IPS DF 4.7 (cell line): ENCODE measurements at regions not wholly inside any gene's neighbourhood (a gene's known extent, or its start where the extent isn't known, plus 50 kb on each side); places are given as distances from the start of the nearest gene placed in this dataset.
A peak's percentile ranks its signal among the peaks of the same experiment; 100 is the strongest.

Source experiments
- DNase-seq: peaks from one replicate; pipeline ENCODE4 v3.0.0-alpha.2; 2013; ENCODE audit warnings: low spot score; ENCODE audit errors: extremely low read depth

GRCh38 chr15:92224843-92225242, 168.8 kb upstream of the ST8SIA2 start:
- no peak for DNase-seq

DNA sequence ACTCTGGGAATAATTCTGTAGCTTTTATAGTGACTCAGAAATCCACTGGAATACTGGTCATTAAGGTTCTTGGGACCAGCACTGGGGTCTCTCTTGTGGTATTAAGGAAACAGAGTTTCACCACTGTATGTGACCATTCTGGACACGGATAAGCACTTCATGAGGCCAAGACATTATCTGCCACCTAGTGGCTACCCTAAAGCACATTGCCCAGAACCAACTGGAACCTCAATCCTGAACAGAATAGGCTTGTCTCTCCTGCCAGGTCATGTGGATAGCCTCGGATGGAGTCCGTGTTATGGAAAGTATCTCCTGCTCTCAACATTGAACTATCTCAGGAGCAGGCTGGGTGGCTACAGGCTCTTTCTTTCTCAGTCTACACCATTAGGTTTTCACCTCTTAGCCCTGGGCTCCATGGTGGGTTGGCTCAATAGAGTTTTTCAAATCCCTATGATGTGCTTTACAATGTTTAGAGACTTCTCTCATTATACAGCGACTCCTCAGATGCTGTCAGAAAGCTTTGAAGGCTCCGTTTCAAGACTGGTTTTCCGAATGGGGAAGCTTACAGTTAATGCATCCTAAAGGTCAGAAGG, 167.6 kb upstream of the ST8SIA2 start:
- peak; percentile 25 for DNase-seq

- DNase-seq: no peak
Measured at GRCh38 chr15:92228830-92229229, 164.9 kb upstream of the ST8SIA2 start.

GRCh38 chr15:92231461-92231860, 162.2 kb upstream of the ST8SIA2 start:
- no peak for DNase-seq

DNA sequence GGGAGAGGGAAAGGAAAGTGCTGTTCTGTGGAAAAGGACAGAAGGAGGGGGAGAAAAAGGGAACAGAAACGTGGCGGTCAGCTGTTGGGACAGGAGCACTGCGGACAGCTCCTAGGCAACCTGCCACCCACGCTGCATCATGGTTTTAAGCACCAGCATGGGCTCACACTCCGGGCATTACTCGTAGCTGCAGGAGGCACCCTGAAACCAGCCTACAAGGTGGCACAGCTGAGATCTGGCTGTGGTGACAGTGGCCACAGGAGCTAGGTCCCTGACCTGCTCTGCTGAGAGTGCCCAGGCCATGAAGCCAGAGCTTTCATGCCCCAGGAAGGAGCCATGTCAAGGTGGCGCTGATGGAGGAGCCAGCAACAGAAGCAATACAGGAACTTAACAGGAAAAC, 161.4 kb upstream of the ST8SIA2 start:
- no peak for DNase-seq

GRCh38 chr15:92232876-92233275, 160.8 kb upstream of the ST8SIA2 start:
- no peak for DNase-seq

DNA sequence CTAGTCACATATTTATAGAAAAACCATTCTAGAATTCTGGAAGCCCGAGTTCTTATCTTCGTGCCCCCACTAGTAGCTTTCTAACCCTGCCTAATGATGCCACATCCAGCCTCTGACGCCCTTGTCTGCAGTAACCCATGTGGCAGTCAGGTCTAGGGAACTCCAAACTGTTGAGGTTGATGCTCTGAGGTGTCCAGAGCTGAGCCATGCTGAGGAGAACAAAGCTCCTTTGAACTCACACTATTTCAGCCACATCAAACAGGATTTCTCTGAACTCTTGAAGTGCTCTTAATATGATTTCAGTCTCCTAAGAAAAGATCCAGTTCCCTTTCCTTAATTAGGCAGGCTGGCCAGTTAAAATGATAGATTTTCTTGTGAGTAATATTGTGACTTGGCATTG, 150.5 kb upstream of the ST8SIA2 start:
- no peak for DNase-seq

GRCh38 chr15:92244703-92245102, 149.0 kb upstream of the ST8SIA2 start:
- no peak for DNase-seq

DNA sequence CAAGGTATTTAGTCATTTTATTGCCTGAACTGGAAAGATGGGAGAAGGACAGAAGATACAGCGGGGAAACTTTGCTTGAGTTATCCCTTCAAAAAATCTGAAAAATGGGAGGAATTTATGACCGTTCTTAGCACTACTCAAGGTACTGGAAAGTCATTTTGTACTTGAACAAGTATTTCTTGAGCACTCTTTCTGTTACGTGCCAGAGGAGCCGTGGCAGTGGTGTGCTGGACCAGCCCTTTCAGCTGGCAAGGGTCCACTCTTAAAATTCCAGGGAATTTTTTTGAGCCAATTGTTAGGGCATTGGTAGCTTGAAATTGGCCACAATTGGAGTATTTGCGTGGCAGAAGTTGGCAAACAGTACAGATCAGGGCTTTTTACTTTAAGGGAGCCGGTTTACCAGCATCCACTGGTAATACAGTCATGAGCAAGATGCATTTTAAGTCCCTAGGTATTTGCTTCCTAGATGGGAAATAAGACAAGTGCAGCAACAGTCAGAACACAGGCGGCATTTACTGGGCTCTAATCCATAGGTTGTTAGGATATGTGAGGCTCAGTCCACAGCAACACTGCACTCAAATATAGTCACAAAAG, 145.9 kb upstream of the ST8SIA2 start:
- DNase-seq: no peak

DNA sequence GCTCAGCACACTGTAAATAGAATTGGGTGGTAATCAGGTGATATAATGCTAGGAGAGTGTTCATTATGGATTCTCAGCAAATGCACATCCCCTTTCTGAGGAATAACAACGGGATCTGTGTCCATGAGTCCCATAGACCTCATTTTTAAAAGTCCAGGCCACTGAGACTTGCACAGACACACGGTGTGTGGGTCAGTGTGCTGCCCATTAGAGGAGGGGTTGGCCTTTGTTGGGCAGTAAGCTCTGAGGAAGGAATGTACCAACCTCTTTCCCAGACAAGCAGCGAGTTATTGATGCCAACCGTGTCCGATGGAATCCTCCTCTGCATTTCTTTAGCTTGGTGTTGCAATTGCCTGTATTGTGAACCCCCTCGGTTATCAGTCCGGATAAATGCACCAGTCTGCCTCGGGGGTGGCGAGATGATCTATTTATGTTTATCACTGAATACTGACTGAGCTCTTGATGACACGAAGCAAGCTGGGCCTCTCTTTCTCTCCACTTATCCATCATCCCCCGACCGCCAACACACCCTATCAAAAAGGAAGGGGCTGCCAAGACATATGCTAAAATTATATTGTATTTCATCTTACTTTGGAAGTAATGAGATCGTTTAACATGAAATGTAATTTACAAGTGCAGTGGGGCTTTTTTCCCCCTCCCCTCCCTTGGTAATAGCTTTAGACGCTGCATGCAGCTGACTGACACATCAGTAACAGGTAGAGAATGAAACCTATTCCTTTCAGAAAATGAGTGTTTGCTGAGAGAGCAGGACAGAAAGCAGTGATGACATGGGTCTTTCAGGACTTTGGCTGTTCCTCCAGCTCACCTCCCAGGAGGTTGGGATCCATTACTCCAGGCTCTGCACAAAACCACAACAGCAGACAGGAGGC, 126.6 kb upstream of the ST8SIA2 start:
- no peak for DNase-seq

- no peak for DNase-seq
Measured at GRCh38 chr15:92268900-92269299, 124.8 kb upstream of the ST8SIA2 start.

DNA sequence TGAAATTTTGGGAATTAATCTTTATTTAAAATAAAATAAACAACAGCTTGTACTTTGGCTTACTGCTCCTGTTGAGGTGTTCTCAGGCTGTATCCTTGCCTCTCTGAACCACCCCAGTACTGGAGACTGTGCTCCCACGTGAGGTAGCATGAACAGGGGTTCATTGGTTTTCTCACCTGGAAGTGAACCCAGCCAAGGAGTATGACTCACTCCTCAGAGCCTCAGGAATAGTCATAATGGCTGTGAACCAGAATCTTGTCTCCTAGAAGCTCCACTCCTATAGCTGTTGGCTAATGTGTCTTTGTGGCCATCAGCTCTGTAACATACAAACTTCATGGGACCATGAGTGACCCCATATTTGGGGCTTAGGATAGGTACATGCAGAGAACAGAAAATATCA, 122.5 kb upstream of the ST8SIA2 start:
- no peak for DNase-seq

GRCh38 chr15:92272106-92272505, 121.6 kb upstream of the ST8SIA2 start:
- no peak for DNase-seq

- no peak for DNase-seq
Measured at GRCh38 chr15:92273286-92273685, 120.4 kb upstream of the ST8SIA2 start.

- DNase-seq: no peak
Measured at GRCh38 chr15:92273723-92274122, 120.0 kb upstream of the ST8SIA2 start.

DNA sequence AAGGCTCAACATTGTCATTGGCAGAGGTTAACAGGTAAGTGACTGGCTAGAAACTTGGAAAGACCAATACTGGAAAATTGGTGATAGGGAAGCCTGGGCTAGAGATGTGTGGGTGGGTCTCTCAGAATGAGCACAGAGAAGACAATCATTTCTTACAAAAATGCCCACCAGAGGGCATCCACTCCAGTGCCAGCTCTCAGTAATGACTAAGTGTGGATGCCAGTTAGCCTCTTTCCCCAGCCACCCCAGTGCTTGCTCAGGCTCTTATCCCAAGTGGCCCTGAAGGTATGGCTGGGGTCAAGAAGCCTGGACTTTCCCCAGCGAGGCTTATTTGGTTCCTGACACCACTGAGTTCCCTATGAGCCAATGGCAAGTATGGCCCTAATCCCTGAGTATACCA, 115.9 kb upstream of the ST8SIA2 start:
- DNase-seq: no peak

GRCh38 chr15:92283813-92284212, 109.9 kb upstream of the ST8SIA2 start:
- DNase-seq: no peak

- no peak for DNase-seq
Measured at GRCh38 chr15:92288755-92289154, 104.9 kb upstream of the ST8SIA2 start.

GRCh38 chr15:92289733-92290132, 103.9 kb upstream of the ST8SIA2 start:
- DNase-seq: no peak

DNA sequence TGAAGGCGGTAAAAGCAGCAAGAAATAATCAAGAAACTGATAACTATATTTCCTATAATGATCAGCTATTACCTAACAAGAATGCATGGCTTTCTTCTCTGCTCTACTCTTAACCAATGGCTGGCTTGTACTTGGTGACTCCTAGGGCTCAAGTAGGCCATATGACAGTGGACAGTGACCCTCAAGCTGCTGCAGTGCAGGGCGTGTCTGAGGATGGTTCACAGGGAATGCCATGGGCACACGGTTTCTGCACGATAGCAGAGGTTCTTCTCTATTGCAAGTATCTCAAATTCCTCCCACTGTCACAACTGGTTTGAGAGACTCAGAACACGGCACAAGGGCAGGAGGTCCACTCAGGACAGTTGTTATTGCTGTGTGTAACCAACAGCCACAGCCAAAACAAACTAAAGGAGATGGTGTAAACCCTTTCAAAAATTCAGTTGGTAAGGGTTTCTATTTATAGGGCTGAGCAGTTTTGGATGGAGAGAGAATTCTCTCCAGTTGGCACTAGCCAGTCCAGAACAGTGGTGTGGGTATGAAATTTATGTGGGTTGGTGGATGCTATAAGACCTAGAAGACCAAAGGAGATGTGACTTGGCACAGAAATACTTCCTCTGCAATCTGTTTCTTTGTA, 103.2 kb upstream of the ST8SIA2 start:
- DNase-seq: no peak

DNA sequence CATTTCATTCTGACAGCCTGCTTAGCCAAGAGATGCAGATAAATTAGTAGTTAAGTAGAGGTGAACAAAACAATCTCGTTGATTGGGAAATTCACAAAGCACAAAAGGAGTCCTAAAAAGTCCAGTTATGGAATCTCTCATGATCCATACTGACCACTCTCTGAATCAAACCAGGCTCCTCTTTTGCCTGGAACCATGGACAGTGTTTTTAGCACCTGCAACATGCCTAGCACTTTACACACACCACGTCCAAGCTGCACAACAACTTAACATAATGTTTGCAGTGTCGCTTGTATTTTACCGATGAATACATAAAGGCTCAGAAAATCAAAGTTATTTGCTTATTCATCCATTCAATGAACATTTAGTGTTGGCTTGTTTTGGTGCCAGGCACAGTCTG, 101.8 kb upstream of the ST8SIA2 start:
- no peak for DNase-seq

GRCh38 chr15:92294759-92295158, 98.9 kb upstream of the ST8SIA2 start:
- DNase-seq: no peak
